AML-193 (cell line): ENCODE measurements at regions not wholly inside any gene's neighbourhood (a gene's known extent, or its start where the extent isn't known, plus 50 kb on each side); places are given as distances from the start of the nearest gene placed in this dataset.
"Not testable (repeated sequence)": the region's sequence is repeated elsewhere in the genome, so short reads cannot be mapped to it uniquely, and the experiment has no call there.

Source experiments
- DNase-seq, 2 experiments: peaks; one replicate each; lab custom pipeline; 2025; lab: John Stamatoyannopoulos, UW

DNA sequence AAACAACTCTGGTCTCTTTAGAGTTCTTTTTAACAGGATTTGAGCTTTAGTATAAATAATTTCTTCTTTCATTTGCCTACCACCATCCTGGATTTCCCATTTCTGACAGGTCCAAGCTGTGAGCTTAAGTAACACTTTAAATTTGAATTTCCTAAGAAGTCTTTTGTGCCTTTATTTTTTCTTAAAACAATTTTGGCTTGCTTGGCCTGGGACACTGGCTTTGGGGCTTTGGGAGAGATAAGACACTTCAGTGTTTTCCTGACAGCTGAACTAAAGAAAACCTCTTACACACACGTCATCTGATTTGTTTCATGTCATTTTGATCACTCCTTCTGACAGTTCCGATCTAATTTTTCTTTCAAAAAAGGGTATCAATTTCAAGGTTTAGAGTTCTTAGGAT, 121.3 kb upstream of the BMPER start:
- no peak for DNase-seq

GRCh38 chr7:33788531-33788930, 116.8 kb upstream of the BMPER start:
- DNase-seq: no peak

GRCh38 chr7:33789871-33790630, 115.3 kb upstream of the BMPER start:
- DNase-seq: no peak

DNA sequence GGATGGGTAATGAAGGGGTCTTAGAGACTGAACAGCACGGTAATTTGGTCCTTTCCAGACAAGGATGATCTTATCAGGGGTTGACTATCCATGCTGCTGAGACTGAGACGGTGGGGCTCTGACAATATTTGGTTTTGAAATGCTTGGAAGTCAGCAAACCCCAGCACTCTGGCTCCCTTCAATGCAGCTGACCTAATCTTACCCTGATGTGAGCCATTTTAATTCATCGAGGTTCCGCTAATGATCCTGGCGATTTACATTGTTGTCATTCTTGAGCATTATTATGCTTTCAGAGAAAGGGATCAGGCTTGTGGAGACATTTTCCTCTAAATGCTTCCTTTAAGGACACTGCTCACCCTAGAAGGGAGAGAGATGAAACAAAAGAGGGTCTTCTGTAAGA, 114.6 kb upstream of the BMPER start:
- DNase-seq: no peak

DNA sequence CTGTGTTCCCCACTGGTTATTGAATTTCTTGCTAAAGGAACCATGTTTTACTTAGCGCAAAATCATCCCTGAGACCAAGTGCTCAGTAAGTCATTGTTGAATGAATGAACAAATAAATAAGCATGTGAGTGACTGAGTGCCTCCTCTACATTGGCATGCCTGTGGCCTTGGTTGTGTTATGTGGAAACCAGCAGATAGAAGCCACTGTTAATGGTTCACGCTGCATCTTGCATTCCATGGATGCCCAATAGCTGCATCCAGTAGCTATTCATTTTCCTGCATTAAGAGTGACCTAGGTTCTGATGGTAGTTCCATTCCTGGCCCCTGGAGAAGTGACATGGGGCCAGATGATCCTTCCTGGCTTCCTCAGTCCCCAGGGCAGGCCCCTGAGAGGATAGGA, 113.3 kb upstream of the BMPER start:
- DNase-seq: no peak

- no peak for DNase-seq
Observed at GRCh38 chr7:33792547-33793105, 112.7 kb upstream of the BMPER start.

DNA sequence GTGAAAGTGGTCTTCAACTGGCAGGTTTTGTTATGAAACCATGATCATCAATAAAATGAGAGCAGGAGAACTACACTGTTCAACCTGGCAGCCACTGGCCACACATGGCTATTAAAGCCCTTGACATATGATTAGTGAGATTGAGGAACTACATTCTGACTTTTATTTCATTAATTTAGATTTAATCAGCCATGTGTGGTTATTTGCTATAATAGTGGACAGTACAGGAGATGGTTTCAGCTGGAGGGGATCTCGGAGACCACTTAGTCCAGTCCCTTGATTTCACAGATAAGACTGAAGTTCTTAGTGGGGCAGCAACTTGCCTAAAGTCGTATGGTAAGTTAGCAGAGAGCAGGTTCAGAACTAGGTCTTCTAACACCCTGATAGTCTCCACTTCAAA, 111.7 kb upstream of the BMPER start:
- no peak for DNase-seq

DNA sequence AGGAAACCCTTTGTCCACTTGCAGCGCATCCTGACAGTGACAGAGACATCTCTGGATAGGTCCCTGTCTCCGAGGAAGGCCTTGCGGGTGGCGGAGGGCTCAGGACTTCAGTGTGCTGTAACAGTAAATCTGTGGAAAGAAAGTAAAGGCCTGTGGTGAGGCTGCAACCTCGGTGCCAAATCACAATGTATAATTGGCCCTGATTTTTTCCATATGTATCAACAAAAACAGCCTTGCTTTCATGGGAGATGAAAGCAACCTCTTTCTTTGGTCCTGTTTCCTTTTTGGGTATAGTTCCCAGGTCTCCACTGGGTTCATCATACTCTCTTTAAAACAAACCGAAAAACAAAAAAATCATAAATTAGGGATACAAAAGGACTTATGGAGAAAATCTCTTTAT, 110.9 kb upstream of the BMPER start:
- DNase-seq: no peak

DNA sequence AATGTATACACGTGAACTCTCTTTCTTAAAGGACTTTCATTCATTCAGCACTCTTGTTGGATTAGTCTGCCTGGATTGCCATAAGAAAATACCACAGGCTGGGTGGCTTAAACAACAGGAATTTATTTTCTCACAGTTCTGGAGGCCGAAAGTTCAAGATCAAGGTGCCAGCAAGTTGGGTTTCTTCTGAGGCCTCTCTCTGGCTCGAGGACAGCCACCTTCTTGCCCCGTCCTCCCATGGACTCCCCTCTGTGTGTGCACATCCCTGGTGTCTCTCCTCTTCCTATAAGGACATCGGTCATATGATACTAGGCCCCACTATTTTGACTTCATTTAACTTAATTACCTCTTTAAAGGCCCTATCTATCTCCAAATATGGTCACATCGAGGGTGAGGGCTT, 110.4 kb upstream of the BMPER start:
- DNase-seq: no peak

GRCh38 chr7:33796538-33796937, 108.8 kb upstream of the BMPER start:
- no peak for DNase-seq

GRCh38 chr7:33797512-33797911, 107.8 kb upstream of the BMPER start:
- DNase-seq: not testable (repeated sequence)

DNA sequence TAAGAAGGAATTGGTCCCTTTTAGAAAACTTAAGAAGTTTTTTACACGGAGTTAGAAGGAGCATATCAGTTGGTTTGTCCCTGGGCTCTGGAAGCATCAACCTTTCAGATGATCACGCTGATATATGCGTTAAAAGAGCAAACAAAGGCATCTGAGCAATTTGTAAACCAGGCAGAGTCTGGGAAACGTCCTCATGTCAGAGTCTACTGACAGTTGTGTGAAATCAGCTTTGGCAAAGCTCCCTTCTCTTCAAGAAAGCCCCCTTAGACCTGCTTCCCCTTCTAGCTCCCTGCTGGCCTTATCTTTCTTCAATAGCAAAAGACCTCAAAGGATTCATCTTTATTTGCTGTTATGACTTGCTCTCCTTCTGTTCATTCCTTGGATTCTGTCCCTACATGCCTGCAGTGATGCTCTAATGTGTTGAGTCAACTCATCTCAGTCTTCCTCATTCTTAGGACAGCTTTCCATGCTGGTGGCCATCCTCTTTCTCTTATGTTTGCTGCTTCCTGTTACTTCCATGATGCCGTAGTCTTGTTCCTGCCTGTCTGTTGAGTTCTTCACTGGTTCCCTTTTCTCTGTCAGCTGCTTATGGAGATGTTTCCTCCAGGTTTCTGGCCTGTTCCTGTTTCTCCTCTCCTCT, 106.5 kb upstream of the BMPER start:
- no peak for DNase-seq

- no peak for DNase-seq
Observed at GRCh38 chr7:33799766-33800165, 105.6 kb upstream of the BMPER start.

GRCh38 chr7:33802600-33802999, 102.7 kb upstream of the BMPER start:
- DNase-seq: no peak

DNA sequence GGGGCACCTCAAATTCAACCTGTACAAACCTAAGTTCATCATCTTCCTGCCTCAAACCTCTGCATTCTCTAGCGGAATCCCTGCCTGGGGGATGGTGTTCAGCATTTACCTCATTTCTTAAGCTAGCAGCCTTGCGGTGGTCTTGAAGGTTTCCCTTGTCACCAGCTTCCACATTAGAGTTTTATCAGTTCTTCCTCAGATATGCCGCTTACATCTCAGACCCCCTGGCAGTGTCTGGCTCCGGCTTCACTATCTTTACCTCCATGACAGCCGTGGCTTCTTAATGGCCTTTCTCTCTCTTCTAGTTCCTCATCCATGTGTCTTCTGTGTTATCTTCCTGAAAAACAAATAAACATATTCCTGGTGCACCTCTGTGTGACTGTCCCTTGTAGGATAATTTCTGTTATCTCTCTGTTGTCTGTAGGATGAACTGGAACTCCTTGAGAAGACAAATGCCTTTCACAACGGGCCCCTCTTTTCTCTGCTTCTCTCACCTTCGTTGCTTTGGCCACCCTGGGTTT, 101.1 kb upstream of the BMPER start:
- no peak for DNase-seq

DNA sequence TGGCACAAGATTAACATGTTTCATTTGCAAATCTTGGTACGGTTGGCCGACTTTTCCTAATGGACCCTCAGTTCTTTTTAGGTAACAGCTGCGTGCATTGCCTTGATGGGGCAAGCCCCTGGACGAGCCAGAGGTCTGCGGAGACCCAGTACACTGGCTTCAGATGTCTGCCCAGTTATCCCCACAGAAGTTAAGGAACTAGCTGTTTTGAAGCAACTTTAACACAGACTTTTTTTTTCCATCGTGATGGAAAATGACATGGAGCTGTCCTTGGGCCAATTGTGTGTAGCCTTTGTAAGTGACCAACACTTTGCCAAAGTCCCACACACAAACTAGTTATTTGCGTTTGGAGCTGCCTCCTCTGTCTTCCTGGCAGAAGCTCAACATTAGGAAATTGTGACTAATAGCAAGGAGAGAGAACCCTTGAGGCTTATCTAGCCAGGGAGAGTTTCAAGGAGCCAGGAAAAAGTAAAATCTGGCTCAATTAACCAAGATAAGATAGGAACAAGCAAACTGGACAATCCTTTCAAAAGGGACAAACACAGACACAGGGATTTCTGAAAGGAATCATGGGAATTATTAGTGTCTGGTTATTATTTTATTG, 99.6 kb upstream of the BMPER start:
- DNase-seq: no peak

- no peak for DNase-seq
Observed at GRCh38 chr7:33806298-33807154, 98.8 kb upstream of the BMPER start.

- no peak for DNase-seq
Observed at GRCh38 chr7:33807155-33807530, 98.2 kb upstream of the BMPER start.

- DNase-seq: no peak
Observed at GRCh38 chr7:33807779-33808482, 97.4 kb upstream of the BMPER start.

DNA sequence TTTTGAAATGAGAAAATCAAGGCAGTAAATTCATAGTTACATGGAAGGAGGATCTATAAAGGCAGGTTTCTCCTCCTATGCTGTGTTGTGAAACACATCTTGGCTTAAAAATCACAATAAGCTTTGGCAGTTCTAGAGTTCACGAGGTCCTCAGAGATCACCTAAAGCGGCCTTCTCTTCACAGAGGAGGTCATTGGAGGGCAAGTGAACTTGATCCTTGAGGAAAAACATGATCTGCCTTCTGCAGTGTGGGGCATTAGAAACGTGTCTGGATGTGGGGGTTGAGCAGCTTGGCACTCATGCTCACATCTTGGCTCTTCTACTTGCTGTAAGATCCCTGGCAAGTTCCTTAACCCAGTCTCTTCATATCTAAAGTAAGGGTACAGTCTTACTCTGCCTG, 96.1 kb upstream of the BMPER start:
- DNase-seq: no peak

DNA sequence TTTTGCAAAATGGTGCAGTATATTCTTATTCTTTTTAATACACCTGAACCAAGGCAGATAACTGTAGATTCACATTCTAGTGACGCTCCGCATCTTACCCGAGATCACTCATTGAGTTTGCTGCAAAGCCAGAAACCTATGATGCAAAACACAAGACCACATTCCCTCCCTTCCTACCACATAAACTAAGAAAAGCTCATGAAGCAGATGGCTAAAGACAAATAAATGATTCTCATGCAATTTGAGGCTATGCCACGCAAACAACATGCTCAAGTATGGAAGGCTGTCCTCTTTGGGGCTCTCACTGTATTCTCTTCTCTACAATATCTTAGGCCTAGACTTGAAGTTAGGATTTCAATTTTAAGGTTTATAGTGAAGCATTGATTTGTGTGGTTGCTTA, 95.0 kb upstream of the BMPER start:
- no peak for DNase-seq
